ENCODE measurements at regions not wholly inside any gene's neighbourhood (a gene's known extent, or its start where the extent isn't known, plus 50 kb on each side); places are given as distances from the start of the nearest gene placed in this dataset.

DNA sequence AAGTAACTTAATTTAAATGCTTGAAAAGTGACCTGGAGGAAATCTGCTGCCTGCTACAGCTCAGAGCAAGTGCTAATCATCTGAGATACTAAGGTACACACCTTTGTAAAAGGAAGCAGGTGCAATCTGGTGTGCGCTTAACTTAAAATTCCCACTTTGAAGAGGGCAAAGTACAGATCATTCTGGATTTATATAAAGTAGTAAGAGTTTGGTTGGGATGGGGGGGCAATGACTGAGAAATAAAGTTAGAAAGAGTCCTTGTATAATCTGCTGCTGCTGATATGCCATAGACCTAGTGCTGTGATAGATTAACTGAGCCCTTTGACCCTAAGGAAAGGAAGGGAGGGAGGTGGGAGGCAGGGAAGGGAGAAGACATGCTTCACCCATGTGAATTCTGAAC lies 141.0 kb downstream of the MTNR1A start:
- DNase-seq, result no peak
- H3K9ac ChIP-seq (ENCODE audit: low read depth, low read length), result no peak overlapping the region
- no peak overlapping the region for H2AK5ac ChIP-seq (ENCODE audit: low read depth, low read length)
- no peaks in the 10 kb centered on the region for H3K9me3 ChIP-seq (ENCODE audit: control insufficient read depth, insufficient read depth, low read length)
- ChIA-PET POLR2A (ENCODE audit: unreplicated experiment) (no interaction called here), CTCF (no interaction called here)
- no peaks in the 10 kb centered on the region for H3K79me1 ChIP-seq (ENCODE audit: low read depth in 1 of 2, low read length in 2 of 2)
- H3K36me3 ChIP-seq (ENCODE audit: control insufficient read depth, insufficient read depth, low read length), result no peaks in the 10 kb centered on the region
- no peak overlapping the region for H4K5ac ChIP-seq (ENCODE audit: low read depth, low read length)
- H2BK5ac ChIP-seq (ENCODE audit: low read depth, low read length, poor library complexity, severe bottlenecking), result no peak overlapping the region
- no peak for ATAC-seq (ENCODE audit: low read depth)
- no peak overlapping the region for H3K14ac ChIP-seq (replicated peaks; ENCODE audit: low read depth, low read length)
- H4K8ac ChIP-seq (ENCODE audit: low read depth in 2 of 2, low read length in 2 of 2), result no peak overlapping the region
- H3K27ac ChIP-seq (ENCODE audit: insufficient read depth, low read length), result no peak overlapping the region
- H4K91ac ChIP-seq (ENCODE audit: insufficient read depth, low read depth, low read length), result no peak overlapping the region
- H3K4ac ChIP-seq (ENCODE audit: low read depth, low read length), result no peak overlapping the region
- dilution Hi-C loops (cut with HindIII; ENCODE audit: low sequenced_read_pairs, unreplicated experiment) (no loop called here), intact Hi-C loops (cut with micrococcal nuclease) (no loop called here), in situ Hi-C loops (cut with MboI; ENCODE audit: low sequenced_read_pairs) (no loop called here)
- no peaks in the 10 kb centered on the region for H3K9me1 ChIP-seq (ENCODE audit: insufficient read depth, low read length)
- no peaks in the 10 kb centered on the region; the same call in 1 of the 2 replicates for H3K27me3 ChIP-seq (ENCODE audit: control insufficient read depth, insufficient read depth, low read length)
- TF ChIP-seq FOS (IDR thresholded peaks at IDR 0.05; ENCODE audit: low read depth, low read length) (no peak), MAZ (IDR thresholded peaks at IDR 0.05; ENCODE audit: borderline replicate concordance, low read depth, low read length) (no peak), MAFK (IDR thresholded peaks at IDR 0.05; ENCODE audit: low read depth, low read length) (no peak), BHLHE40 (IDR thresholded peaks at IDR 0.05; ENCODE audit: low read depth, low read length) (no peak), CHD1 (IDR thresholded peaks at IDR 0.05; ENCODE audit: low read depth, low read length) (no peak), RFX5 (IDR thresholded peaks at IDR 0.05; ENCODE audit: low read depth, low read length) (no peak), NFE2L2 (IDR thresholded peaks at IDR 0.05; ENCODE audit: low read depth, low read length) (no peak), MXI1 (IDR thresholded peaks at IDR 0.05; ENCODE audit: borderline replicate concordance, low read depth, low read length) (no peak), CEBPB (IDR thresholded peaks at IDR 0.05; ENCODE audit: low read depth, low read length) (no peak), CTCF (conservative IDR thresholded peaks at IDR 0.05; ENCODE audit: low read depth, low read length) (no peak)
- TF ChIP-seq, protein P1, sequence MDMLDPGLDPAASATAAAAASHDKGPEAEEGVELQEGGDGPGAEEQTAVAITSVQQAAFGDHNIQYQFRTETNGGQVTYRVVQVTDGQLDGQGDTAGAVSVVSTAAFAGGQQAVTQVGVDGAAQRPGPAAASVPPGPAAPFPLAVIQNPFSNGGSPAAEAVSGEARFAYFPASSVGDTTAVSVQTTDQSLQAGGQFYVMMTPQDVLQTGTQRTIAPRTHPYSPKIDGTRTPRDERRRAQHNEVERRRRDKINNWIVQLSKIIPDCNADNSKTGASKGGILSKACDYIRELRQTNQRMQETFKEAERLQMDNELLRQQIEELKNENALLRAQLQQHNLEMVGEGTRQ (IDR thresholded peaks at IDR 0.05; ENCODE audit: low read depth, low read length), result no peak
- H2AK9ac ChIP-seq (replicated peaks; ENCODE audit: low read depth, low read length, poor library complexity), result no peak overlapping the region
- H3K56ac ChIP-seq (ENCODE audit: extremely low read depth, insufficient read depth, low read length), result no peak overlapping the region
- no peak overlapping the region for H2BK20ac ChIP-seq (ENCODE audit: low read depth, low read length)
- no CpG with 5 or more reads among the region's 1 CpG for WGBS, 2 experiments (ENCODE audit: extremely low coverage in 2 of 2, insufficient read length in 1 of 2)
- H2BK15ac ChIP-seq (ENCODE audit: low read depth, low read length), result no peak overlapping the region
- H2AFZ ChIP-seq (replicated peaks; ENCODE audit: low read length, poor library complexity), result no peak overlapping the region
- H3K4me3 ChIP-seq (ENCODE audit: insufficient read depth, low read depth, low read length), result no peak overlapping the region
- no peak overlapping the region for H3K18ac ChIP-seq (ENCODE audit: low read depth, low read length)
- no peak overlapping the region for H3K23ac ChIP-seq (ENCODE audit: low read depth, low read length)
- H2BK120ac ChIP-seq (ENCODE audit: low read depth, low read length), result no peak overlapping the region
- no peaks in the 10 kb centered on the region for H4K20me1 ChIP-seq (ENCODE audit: insufficient read depth, low read length)
- no peak overlapping the region for H3K4me2 ChIP-seq (ENCODE audit: low read depth, low read length)
- no peaks in the 10 kb centered on the region for H3K4me1 ChIP-seq (ENCODE audit: control insufficient read depth, insufficient read depth, low read length)
- BruUV-seq (replicated peaks), result no TSS peak
